ENCODE measurements at regions not wholly inside any gene's neighbourhood (a gene's known extent, or its start where the extent isn't known, plus 50 kb on each side); places are given as distances from the start of the nearest gene placed in this dataset.
A peak's percentile ranks its signal among the peaks of the same experiment; 100 is the strongest.

- DNase-seq (ENCODE audit: low read depth) = no peak
Measured at GRCh38 chr5:38029397-38030065, 189.7 kb upstream of the GDNF start.

GRCh38 chr5:38023799-38024198 lies 184.0 kb upstream of the GDNF start:
- DNase-seq (ENCODE audit: low read depth) = peak; percentile 12

DNA sequence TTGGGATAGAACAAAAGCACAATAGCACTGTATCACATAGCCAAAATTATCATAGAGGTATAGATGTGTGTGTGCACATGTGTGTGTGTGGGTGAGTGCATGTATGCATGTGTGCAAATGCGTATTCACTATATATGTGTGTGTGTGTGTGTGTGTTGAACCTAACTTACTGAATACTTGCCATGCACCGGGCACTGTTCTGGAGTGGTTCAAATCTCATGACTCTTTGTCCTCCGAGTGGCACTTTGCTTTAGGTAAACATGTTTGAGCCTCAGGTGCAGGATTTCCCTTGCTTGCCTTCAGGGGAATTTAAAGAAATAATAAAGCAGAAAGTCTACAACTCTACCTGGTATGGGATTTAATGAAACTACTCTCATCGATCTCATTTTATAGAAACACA lies 183.5 kb upstream of the GDNF start:
- DNase-seq (ENCODE audit: low read depth) = no peak

- no peak for DNase-seq (ENCODE audit: low read depth)
Measured at GRCh38 chr5:38022631-38023030, 182.8 kb upstream of the GDNF start.

DNA sequence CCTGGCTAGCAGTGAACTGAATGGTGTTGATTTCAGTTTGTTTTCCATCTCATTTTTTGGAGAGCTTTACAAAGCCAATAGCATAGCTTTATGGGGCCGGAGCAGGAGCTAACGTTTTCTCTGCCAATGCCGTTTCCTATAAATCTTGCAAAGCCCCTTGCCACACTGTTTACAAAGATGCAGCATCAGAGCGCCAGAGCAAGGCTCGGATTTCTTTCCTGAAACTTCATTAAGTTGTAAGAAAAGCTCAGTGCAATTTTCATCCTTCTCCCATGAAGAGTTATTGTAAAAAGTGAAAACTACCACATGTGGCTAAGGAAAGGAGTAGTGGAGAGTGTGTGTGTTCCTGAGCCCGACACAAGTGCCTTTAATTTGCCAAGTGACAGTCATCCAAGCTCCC lies 178.2 kb upstream of the GDNF start:
- DNase-seq (ENCODE audit: low read depth) = no peak

- no peak for DNase-seq (ENCODE audit: low read depth)
Measured at GRCh38 chr5:38013107-38013506, 173.3 kb upstream of the GDNF start.

- no peak for DNase-seq (ENCODE audit: low read depth)
Measured at GRCh38 chr5:38011668-38012188, 171.9 kb upstream of the GDNF start.

DNA sequence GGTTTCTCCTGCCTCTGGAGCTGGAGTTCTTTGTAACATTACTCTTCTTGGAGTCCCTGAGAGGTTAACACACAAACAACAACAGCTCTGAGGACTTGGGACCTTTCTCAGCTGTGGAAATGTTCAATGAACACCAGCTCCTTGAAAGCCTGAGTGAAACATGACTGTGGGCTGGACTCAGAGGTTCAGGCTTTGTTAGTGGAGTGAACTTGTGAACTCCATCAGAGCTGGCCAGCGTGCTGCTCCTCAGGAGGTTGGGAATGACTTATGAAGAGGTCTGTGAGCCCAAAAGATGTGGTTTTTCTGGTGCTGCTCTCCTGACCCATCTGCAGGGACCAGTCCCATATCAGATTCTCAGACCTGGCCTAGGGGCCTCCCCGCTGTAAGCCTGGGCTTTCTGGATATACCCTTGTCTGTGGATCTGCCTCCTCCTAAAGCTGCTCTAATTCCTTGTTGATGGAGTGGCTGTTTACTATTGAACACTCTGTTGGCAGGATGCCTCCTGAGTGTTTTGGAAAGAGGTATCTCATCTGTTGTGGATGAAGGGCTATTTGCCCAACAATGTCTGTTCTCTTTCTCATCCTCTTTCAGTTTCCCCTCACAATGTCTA lies 170.0 kb upstream of the GDNF start:
- no peak for DNase-seq (ENCODE audit: low read depth)

- DNase-seq (ENCODE audit: low read depth) = no peak
Measured at GRCh38 chr5:38008198-38008597, 168.4 kb upstream of the GDNF start.

DNA sequence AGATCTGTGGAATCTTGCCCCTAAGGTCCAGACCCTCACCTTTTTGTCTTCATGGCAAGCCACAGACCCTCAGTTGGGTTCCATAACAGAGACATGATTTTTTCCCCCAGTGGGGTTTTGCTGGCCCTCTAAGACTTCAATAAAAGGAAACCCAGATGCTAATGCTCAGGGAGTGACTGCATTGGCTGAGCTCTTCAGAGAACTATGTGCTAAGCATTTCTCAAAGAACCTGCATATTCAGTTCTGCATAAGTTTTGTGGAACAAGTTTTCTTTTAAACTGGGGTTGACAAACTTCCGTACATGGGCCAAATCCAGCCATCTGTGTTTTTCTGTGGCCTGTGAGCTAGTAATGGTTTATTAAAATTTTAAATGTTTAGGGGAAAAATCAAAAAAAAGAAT lies 159.8 kb upstream of the GDNF start:
- no peak for DNase-seq (ENCODE audit: low read depth)

DNA sequence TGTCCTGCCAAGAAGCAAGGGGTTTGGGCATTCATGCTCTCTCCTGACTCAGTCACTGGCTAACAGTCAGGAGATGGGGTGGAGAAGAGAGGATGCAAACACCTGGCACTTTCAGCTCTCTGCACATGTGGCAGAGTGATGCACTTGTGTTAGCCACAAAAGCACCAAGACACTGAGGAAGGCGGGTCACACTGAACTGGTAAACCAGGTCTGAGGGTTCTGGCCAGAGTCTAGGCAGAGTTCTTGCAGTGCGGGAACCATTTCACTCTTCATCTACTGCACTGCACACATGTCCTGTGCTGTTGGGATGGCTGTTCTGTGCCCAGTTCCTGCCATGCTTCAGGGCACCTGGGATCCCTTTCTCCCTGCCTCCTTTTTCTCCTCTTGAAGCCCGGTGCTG lies 157.1 kb upstream of the GDNF start:
- no peak for DNase-seq (ENCODE audit: low read depth)

DNA sequence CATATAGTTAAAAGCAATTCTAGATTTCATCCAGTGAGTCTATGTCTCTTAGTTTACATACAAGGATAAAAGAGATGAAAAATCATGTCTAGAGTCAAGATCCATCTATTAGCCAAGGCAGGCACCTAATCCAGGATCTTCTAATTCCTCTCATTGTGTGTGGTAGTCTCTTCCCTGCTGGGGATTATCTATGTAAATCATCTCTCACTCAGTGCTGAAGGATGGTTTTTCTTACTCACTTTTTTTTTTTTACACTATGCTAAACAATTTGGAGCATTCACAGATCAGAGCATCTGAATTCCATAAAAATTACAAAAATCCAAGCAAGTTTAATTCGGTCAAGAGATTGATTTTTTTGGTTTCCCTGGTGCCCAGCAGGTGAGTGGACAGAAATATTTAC lies 154.9 kb upstream of the GDNF start:
- DNase-seq (ENCODE audit: low read depth) = no peak

- no peak for DNase-seq (ENCODE audit: low read depth)
Measured at GRCh38 chr5:37991301-37992299, 151.8 kb upstream of the GDNF start.

DNA sequence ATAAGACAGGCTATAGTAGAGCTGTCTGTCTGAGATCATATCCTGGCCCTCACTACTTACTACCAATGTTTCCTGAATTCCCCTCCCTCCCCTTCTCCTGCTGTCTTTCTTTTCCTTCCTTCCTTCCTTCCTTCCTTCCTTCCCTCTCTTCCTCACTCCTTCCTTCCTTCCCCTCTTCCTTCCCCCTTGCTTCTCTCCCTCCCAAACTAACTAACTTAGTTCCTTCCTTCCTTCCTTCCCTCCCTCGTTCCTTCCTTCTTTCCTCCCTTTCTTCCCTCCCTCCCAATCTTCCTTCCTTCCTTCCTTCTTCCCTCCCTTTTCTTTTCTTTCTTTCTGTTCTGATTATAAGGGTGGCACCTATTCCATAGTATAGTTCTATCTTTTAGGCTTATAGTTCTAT lies 150.0 kb upstream of the GDNF start:
- DNase-seq (ENCODE audit: low read depth) = no peak

- DNase-seq (ENCODE audit: low read depth) = no peak
Measured at GRCh38 chr5:37988454-37989046, 148.7 kb upstream of the GDNF start.

GRCh38 chr5:37984300-37984699 lies 144.5 kb upstream of the GDNF start:
- no peak for DNase-seq (ENCODE audit: low read depth)

DNA sequence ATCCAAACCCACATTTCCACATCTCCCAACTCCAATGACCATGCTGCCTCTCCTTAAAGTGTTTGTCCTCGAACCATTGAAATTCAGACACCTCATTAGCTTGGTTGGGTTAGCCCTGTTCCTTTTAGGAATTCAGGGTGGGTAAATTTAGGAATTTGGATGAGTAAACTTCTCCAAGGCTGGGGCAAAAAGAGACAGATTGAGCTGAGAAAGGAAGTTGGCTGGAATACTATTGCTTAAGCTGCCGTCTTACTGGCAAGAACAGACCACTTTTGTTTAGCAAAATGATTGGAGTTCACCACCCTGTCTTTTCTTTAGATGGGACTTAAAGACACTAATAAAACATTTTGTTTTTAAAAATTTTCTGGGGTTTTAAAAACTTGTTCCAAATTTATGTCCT lies 143.6 kb upstream of the GDNF start:
- DNase-seq (ENCODE audit: low read depth) = no peak

- DNase-seq (ENCODE audit: low read depth) = no peak
Measured at GRCh38 chr5:37979559-37979958, 139.7 kb upstream of the GDNF start.

DNA sequence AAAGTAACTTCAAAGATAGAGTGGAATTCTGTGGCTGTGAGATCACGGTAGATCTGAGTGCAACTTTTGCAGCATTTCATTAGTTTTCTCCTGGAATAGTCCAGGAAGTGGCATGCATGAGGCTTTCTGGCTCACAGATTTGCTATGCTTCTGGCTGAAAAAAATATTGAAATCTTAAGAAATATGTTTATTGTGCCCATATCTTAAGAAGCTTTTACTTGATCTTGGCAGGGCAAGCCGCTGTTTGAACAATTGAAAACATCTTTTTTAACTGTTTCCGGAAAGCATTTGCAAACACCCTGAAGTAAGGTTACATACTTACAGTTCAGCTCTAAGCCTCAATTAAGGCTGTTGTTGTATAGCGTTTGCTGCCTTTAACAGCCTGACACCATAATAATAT lies 135.7 kb upstream of the GDNF start:
- no peak for DNase-seq (ENCODE audit: low read depth)

DNA sequence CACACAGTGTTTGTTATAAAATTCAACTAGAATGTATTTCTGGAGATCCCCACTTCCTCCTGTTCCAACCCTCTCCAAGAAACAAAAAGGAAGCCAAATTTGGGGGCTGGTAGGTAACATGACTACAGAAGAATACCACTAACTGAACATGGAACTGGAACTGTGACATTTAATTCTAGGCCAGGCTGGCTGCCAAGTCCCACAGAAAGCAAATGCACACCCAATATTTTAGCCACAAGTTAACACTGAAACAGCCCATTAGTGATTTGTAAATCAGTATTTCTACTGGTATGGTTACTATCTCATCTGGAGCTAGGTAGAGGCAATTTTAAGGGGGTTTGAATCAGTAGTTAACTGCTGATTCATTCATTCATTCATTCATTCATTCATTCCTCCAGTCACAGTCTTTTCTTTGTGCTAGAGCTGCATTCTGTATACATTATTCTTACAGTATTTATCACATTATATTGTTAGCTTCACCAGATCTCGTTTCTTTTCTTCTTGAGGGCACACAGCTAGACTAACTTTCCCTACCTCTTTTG lies 131.7 kb upstream of the GDNF start:
- no peak for DNase-seq (ENCODE audit: low read depth)

GRCh38 chr5:37966871-37967270 lies 127.0 kb upstream of the GDNF start:
- DNase-seq (ENCODE audit: low read depth) = no peak

DNA sequence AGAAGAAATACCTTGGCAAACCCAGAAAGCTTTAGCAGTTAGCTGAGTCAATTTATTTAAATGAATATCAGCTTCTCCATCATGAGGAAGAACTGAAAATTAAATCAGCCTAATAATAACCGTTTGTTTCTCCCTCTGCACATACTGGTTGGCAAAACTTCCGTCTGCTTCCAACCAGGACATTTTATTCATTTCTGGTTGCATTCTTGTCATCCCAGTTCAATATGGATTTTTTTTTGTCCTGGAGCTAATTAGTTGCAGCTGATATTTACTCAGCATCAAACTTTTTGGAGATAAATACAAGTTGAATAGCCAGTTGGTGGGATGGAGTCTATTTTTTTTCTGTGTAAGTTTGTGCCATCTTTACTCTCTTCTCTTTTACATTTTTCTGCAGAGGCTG lies 126.5 kb upstream of the GDNF start:
- no peak for DNase-seq (ENCODE audit: low read depth)
